ENCODE measurements at regions not wholly inside any gene's neighbourhood (a gene's known extent, or its start where the extent isn't known, plus 50 kb on each side); places are given as distances from the start of the nearest gene placed in this dataset.

DNA sequence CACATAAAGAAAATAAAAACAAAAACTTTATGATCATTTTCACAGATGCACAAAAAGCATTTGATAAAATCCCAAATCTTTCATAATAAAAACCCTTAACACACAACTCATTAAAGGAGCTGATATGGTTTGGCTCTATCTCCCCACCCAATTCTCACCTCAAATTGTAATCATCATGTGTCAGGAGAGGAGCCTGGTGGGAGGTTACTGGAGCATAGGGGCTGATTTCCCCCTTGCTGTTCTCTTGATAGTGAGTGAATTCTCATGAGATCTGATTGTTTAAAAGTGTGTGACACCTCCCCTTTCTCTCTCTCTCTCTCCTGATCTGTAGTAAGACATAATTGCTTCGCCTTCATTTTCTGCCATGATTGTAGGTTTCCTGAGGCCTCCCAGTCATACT is 790.7 kb downstream of the C12orf50 start:
- H3K36me3 ChIP-seq (ENCODE audit: insufficient read depth, low read length): no peaks in the 10 kb centered on the region
- H3K9ac ChIP-seq (ENCODE audit: low read length): no peak overlapping the region
- H3K9me3 ChIP-seq (ENCODE audit: low read length): no peaks in the 10 kb centered on the region
- no peak overlapping the region for H3K4me2 ChIP-seq (ENCODE audit: low read length)
- H3K4me3 ChIP-seq (ENCODE audit: low read length): no peak overlapping the region
- H3K9me2 ChIP-seq (ENCODE audit: insufficient read depth, low read length): no peaks in the 10 kb centered on the region
- no peaks in the 10 kb centered on the region for H4K20me1 ChIP-seq (ENCODE audit: insufficient read depth)
- H3K27ac ChIP-seq (ENCODE audit: low read length): no peak overlapping the region
- H3K79me2 ChIP-seq (replicated peaks; ENCODE audit: insufficient read depth, low read length): no peaks in the 10 kb centered on the region
- TF ChIP-seq, protein P1, sequence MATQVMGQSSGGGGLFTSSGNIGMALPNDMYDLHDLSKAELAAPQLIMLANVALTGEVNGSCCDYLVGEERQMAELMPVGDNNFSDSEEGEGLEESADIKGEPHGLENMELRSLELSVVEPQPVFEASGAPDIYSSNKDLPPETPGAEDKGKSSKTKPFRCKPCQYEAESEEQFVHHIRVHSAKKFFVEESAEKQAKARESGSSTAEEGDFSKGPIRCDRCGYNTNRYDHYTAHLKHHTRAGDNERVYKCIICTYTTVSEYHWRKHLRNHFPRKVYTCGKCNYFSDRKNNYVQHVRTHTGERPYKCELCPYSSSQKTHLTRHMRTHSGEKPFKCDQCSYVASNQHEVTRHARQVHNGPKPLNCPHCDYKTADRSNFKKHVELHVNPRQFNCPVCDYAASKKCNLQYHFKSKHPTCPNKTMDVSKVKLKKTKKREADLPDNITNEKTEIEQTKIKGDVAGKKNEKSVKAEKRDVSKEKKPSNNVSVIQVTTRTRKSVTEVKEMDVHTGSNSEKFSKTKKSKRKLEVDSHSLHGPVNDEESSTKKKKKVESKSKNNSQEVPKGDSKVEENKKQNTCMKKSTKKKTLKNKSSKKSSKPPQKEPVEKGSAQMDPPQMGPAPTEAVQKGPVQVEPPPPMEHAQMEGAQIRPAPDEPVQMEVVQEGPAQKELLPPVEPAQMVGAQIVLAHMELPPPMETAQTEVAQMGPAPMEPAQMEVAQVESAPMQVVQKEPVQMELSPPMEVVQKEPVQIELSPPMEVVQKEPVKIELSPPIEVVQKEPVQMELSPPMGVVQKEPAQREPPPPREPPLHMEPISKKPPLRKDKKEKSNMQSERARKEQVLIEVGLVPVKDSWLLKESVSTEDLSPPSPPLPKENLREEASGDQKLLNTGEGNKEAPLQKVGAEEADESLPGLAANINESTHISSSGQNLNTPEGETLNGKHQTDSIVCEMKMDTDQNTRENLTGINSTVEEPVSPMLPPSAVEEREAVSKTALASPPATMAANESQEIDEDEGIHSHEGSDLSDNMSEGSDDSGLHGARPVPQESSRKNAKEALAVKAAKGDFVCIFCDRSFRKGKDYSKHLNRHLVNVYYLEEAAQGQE (IDR thresholded peaks at IDR 0.05; ENCODE audit: borderline replicate concordance): no peak
- no peak for TF ChIP-seq MXI1 (conservative IDR thresholded peaks at IDR 0.05; ENCODE audit: poor library complexity, severe bottlenecking)
- peak; percentile 10 for TF ChIP-seq POLR2AphosphoS5 (IDR thresholded peaks at IDR 0.05)
- TF ChIP-seq, protein P2, sequence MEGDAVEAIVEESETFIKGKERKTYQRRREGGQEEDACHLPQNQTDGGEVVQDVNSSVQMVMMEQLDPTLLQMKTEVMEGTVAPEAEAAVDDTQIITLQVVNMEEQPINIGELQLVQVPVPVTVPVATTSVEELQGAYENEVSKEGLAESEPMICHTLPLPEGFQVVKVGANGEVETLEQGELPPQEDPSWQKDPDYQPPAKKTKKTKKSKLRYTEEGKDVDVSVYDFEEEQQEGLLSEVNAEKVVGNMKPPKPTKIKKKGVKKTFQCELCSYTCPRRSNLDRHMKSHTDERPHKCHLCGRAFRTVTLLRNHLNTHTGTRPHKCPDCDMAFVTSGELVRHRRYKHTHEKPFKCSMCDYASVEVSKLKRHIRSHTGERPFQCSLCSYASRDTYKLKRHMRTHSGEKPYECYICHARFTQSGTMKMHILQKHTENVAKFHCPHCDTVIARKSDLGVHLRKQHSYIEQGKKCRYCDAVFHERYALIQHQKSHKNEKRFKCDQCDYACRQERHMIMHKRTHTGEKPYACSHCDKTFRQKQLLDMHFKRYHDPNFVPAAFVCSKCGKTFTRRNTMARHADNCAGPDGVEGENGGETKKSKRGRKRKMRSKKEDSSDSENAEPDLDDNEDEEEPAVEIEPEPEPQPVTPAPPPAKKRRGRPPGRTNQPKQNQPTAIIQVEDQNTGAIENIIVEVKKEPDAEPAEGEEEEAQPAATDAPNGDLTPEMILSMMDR (IDR thresholded peaks at IDR 0.05; ENCODE audit: poor library complexity, severe bottlenecking): no peak
- no peak for TF ChIP-seq EP300 (conservative IDR thresholded peaks at IDR 0.05; ENCODE audit: poor library complexity, severe bottlenecking)
- no peak for TF ChIP-seq SMC3 (conservative IDR thresholded peaks at IDR 0.05; ENCODE audit: poor library complexity)
- TF ChIP-seq EZH2 (IDR thresholded peaks at IDR 0.05; ENCODE audit: borderline replicate concordance, insufficient read depth, low read length, poor library complexity, severe bottlenecking): no peak
- H3K27me3 ChIP-seq (ENCODE audit: insufficient read depth, low read depth, low read length): no peaks in the 10 kb centered on the region
- no peaks in the 10 kb centered on the region for H3F3A ChIP-seq (ENCODE audit: insufficient read depth, low read length, poor library complexity, severe bottlenecking)
- no peak overlapping the region for H2AFZ ChIP-seq (ENCODE audit: low read depth, low read length)

DNA sequence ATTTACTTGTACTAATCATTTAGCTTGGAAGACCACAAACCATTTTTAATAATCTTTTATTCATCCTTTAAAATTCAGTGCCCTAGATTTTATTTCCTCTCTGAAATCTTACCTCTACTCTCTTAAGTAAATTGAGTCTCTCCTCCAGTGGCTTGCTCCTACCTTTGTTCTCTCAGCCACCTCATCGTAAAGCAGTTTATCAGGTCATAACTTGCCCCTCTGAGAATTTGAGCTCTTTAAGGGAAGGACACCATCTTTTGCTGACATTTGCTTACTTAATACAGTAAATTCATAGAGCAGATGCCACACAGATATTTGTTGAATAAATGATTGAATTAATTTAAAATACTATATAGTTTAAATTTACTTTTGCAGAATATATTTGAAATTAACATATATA is 794.3 kb downstream of the C12orf50 start:
- Histone ChIP-seq H3K9me2 (ENCODE audit: insufficient read depth, low read length) (no peaks in the 10 kb centered on the region), H3K9ac (ENCODE audit: low read length) (no peak overlapping the region)

More for the DNA sequence above, 794.3 kb downstream of the C12orf50 start:
- Histone ChIP-seq H3K4me3 (ENCODE audit: low read length) (no peak overlapping the region), H3K4me2 (ENCODE audit: low read length) (no peak overlapping the region), H3K27ac (ENCODE audit: low read length) (no peak overlapping the region), H3K79me2 (replicated peaks; ENCODE audit: insufficient read depth, low read length) (no peaks in the 10 kb centered on the region), H3F3A (ENCODE audit: insufficient read depth, low read length, poor library complexity, severe bottlenecking) (no peaks in the 10 kb centered on the region), H3K9me3 (ENCODE audit: low read length) (no peaks in the 10 kb centered on the region), H3K36me3 (ENCODE audit: insufficient read depth, low read length) (no peaks in the 10 kb centered on the region), H2AFZ (ENCODE audit: low read depth, low read length) (no peak overlapping the region), H3K27me3 (ENCODE audit: insufficient read depth, low read depth, low read length) (no peaks in the 10 kb centered on the region), H4K20me1 (ENCODE audit: insufficient read depth) (no peaks in the 10 kb centered on the region)
- TF ChIP-seq EP300 (conservative IDR thresholded peaks at IDR 0.05; ENCODE audit: poor library complexity, severe bottlenecking): no peak
- no peak for TF ChIP-seq POLR2AphosphoS5 (IDR thresholded peaks at IDR 0.05)
- TF ChIP-seq TAF1 (IDR thresholded peaks at IDR 0.05; ENCODE audit: low read depth): no peak
- TF ChIP-seq SMC3 (conservative IDR thresholded peaks at IDR 0.05; ENCODE audit: poor library complexity): no peak
- no peak for TF ChIP-seq MXI1 (conservative IDR thresholded peaks at IDR 0.05; ENCODE audit: poor library complexity, severe bottlenecking)
- TF ChIP-seq EZH2 (IDR thresholded peaks at IDR 0.05; ENCODE audit: borderline replicate concordance, insufficient read depth, low read length, poor library complexity, severe bottlenecking): no peak
- TF ChIP-seq, protein P2 (IDR thresholded peaks at IDR 0.05; ENCODE audit: poor library complexity, severe bottlenecking): no peak
- TF ChIP-seq, protein P1 (IDR thresholded peaks at IDR 0.05; ENCODE audit: borderline replicate concordance): no peak
- TF ChIP-seq RAD21 (conservative IDR thresholded peaks at IDR 0.05): no peak

Measured in neural cell (in vitro differentiated cells).